HFF-Myc (cell line): ENCODE measurements at regions not wholly inside any gene's neighbourhood (a gene's known extent, or its start where the extent isn't known, plus 50 kb on each side); places are given as distances from the start of the nearest gene placed in this dataset.
"Not testable (repeated sequence)": the region's sequence is repeated elsewhere in the genome, so short reads cannot be mapped to it uniquely, and the experiment has no call there.

ENCODE experiments used
- DNase-seq: peaks from one replicate; pipeline ENCODE4 v3.0.0-alpha.2; 2011; ENCODE audit warnings: low read depth; ENCODE audit errors: extremely low read depth
- H3K4me3 ChIP-seq: replicated peaks from 2 replicates; pipeline ENCODE4 v1.5.1; 2011; ENCODE audit warnings: low read depth, mild to moderate bottlenecking, control low read depth, low read length
- TF ChIP-seq, protein P1 (sequence below): IDR thresholded peaks from 2 replicates; pipeline ENCODE4 v1.5.1; 2012; ENCODE audit warnings: mild to moderate bottlenecking, low read depth, low read length, control low read depth; ENCODE audit errors: missing control alignments

DNA sequence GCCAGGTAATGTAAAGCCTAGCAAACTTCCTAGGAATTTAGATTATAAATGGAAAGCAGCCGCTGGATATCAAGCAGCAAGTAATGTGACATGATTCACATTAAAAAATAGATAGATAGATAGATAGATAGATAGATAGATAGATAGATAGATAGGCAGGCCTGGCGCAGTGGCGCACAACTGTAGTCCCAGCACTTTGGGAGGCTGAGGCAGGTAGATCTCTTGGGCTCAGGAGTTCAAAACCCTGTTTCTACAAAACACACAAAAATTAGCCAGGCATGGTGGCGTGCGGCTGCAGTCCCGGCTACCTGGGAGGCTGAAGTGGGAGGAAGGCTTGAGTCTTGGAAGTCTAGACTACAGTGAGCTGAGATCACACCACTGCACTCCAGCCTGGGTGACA, 236.9 kb downstream of the SLITRK6 start:
- TF ChIP-seq, protein P1, sequence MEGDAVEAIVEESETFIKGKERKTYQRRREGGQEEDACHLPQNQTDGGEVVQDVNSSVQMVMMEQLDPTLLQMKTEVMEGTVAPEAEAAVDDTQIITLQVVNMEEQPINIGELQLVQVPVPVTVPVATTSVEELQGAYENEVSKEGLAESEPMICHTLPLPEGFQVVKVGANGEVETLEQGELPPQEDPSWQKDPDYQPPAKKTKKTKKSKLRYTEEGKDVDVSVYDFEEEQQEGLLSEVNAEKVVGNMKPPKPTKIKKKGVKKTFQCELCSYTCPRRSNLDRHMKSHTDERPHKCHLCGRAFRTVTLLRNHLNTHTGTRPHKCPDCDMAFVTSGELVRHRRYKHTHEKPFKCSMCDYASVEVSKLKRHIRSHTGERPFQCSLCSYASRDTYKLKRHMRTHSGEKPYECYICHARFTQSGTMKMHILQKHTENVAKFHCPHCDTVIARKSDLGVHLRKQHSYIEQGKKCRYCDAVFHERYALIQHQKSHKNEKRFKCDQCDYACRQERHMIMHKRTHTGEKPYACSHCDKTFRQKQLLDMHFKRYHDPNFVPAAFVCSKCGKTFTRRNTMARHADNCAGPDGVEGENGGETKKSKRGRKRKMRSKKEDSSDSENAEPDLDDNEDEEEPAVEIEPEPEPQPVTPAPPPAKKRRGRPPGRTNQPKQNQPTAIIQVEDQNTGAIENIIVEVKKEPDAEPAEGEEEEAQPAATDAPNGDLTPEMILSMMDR: no peak
- no peak overlapping the region for H3K4me3 ChIP-seq
- no peak for DNase-seq

DNA sequence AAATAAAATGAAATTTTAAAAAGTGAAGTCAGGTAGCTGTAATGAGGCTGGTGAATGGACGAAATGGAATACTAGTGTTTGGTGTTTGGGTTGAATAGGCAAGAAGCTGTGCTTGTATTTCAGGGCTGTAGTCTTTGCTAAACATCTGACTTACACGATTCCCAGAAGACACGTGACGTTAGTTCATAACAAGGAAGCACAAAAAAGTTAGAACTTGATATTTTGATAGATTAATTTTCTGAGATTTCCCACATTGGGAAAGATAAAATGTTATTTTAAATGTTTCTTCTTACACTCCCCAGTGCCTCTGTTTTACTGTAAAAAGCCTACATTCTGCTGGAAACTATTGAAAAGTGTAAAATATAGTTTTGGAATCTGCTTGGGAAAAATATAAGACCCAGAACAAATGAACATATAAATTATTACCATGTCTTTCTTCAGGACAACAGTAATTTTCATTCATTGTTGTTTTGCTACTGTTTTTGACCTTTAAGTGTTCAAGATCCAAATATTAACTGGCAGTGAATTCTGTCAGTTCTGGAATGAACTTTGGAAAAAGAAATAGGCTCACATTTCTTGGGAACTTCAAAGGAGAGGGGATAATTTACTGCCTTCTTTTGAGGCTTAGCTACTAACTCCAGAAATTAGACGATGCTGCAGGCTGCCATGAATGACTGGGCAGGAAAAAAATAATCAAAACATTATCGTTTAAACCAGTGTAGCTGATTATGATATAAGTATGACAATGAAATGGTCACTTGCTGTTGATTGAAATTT, 241.3 kb downstream of the SLITRK6 start:
- no peak for DNase-seq
- no peak overlapping the region for H3K4me3 ChIP-seq
- TF ChIP-seq, protein P1: no peak

DNA sequence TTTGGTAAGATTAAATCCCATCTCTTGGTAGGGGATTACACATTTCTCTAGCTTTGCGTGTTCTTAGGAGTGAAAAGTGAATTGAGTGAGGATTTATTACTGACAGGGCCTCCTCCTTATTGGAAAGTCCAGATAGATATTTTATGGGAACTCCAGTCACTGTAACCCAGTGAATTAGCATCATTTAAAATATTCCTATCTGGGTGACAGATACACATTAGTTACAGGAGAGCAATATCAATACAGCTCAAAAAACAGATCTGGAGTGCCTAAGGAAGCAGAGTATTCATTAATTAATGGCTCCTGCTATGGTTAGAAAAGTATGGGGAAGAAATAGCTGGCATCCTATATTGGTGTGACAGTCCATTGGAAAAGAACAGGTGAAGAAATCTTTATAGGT, 248.2 kb downstream of the SLITRK6 start:
- TF ChIP-seq, protein P1: no peak
- H3K4me3 ChIP-seq: no peak overlapping the region
- DNase-seq: no peak

DNA sequence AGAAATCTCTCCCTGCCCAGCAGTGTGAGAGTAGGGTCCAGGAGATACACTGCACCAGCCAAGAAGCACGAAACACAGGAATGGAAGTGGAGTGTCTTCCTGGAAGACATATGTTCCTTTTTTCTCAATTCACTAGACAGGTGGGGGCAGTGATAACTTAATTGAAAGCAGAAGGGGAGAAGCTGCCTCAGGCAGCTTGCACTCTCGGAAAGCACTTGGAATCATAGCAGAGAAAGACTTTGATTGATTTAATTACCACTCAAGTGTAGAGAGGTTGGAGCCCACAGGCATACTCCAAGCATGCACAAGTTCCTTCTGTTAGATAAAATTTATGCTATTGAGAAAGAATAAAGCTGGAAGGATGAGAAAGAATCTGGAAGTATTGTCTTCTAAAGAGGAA, 249.4 kb downstream of the SLITRK6 start:
- TF ChIP-seq, protein P1: no peak
- no peak for DNase-seq

DNA sequence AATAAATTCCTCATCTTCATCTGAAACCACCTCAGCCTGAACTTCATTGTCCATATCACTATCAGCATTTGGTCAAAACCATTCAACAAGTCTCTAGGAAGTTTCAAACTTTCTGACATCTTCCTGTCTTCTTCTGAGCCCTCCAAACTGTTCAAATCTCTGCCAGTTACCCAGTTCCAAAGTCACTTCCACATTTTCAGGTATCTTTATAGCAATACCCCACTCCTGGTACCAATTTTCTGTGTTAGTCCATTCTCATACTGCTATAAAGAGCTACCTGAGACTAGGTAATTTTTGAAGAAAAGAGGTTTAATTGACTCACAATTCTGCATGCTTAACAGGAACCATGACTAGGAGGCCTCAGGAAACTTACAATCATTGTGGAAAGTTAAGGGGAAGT, 250.4 kb downstream of the SLITRK6 start:
- not testable (repeated sequence) for DNase-seq, H3K4me3 ChIP-seq

More for the DNA sequence above, 249.4 kb downstream of the SLITRK6 start:
- H3K4me3 ChIP-seq: no peak overlapping the region

DNA sequence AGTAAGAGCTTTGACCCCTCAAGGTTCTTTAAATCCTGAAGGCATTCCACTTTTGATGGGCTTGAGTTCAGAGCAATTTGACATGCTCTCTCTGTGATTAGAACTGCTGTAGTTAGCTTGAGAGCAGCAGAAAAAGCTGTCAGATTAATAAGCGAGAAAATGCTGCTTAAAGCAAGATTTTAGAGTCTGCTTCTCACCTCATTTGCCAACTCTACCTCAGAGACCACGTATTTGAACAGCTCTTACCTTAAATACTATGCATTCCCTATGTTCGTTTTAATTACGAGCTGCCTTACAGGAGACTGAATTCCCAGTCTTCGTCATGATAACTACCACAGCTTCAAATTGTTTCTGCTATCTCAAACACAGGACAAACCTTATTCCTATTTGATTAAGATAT, 253.4 kb downstream of the SLITRK6 start:
- no peak overlapping the region for H3K4me3 ChIP-seq
- no peak for DNase-seq
- TF ChIP-seq, protein P1: no peak

DNA sequence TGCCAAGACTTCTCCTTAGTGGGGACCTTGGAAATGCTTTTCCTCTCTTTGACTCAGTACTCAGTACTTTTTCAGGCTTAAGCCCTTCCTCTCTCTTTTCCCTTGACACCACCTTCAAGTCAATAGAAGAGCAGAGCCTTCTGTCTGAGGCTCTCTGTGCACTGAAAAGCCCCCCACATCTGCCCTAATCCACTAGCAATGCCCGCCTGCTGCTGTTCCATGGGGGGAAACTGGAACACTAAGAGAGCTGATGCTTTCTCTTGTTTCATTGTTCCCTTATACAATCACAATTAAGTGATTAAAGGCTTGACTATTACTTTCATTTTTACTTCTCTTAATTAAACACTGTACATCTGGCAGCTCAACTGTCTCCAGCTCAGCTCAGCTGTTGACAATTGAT, 254.5 kb downstream of the SLITRK6 start:
- DNase-seq: no peak
- TF ChIP-seq, protein P1: no peak
- H3K4me3 ChIP-seq: no peak overlapping the region
